Esophagus squamous epithelium (tissue), 4 donors: ENCODE measurements at regions not wholly inside any gene's neighbourhood (a gene's known extent, or its start where the extent isn't known, plus 50 kb on each side); places are given as distances from the start of the nearest gene placed in this dataset.

Experiments
- CTCF ChIP-seq, 6 experiments: fragments of 450-650 bp in 4 of 6; fragments of 200-600 bp in 2 of 6; sonication (generic) in 2 of 6; IDR thresholded peaks; one replicate each; pipeline ENCODE4 v1.5.1; 2016 to 2019; ENCODE audit warnings: antibody characterized with exemption in 6 of 6, mild to moderate bottlenecking in 4 of 6, moderate library complexity in 4 of 6
- POLR2A ChIP-seq, 4 donors: fragments of 450-650 bp; IDR thresholded peaks; one replicate each; pipeline ENCODE4 v1.6.1; 2017; ENCODE audit warnings: antibody characterized with exemption in 4 of 4, mild to moderate bottlenecking in 4 of 4, moderate library complexity in 3 of 4

- no peak for TF ChIP-seq CTCF (IDR thresholded peaks at IDR 0.05)
- no peak for TF ChIP-seq POLR2A (IDR thresholded peaks at IDR 0.05)
These were observed 2255.3 kb downstream of the TP53TG3F start for GRCh38 chr16:35714665-35715064.
